Smooth muscle cell (in vitro differentiated cells): ENCODE measurements at regions not wholly inside any gene's neighbourhood (a gene's known extent, or its start where the extent isn't known, plus 50 kb on each side); places are given as distances from the start of the nearest gene placed in this dataset.
"Not testable (repeated sequence)": the region's sequence is repeated elsewhere in the genome, so short reads cannot be mapped to it uniquely, and the experiment has no call there.

Experiments
- DNase-seq: peaks from one replicate; lab custom pipeline; 2025; ENCODE audit not compliant: unreplicated experiment; lab: John Stamatoyannopoulos, UW
- H2AFZ ChIP-seq: fragments of 200-600 bp; sonication (generic); 2 replicates; pipeline ENCODE4 v1.6.0; 2016; ENCODE audit warnings: antibody characterized with exemption, low read depth, mild to moderate bottlenecking
- H3F3A ChIP-seq: fragments of 200-600 bp; sonication (generic); 2 replicates; pipeline ENCODE4 v1.6.0; 2017; ENCODE audit warnings: antibody characterized with exemption, low read depth
- H3K27ac ChIP-seq: fragments of 200-600 bp; sonication (generic); 2 replicates; pipeline ENCODE4 v1.5.1; 2016; ENCODE audit warnings: low read depth, mild to moderate bottlenecking
- H3K27me3 ChIP-seq: fragments of 200-600 bp; sonication (generic); 2 replicates; pipeline ENCODE4 v1.6.1; 2016; ENCODE audit warnings: low read depth, mild to moderate bottlenecking
- H3K36me3 ChIP-seq: fragments of 200-600 bp; sonication (generic); 2 replicates; pipeline ENCODE4 v1.5.1; 2016; ENCODE audit warnings: low read depth
- H3K4me1 ChIP-seq: fragments of 200-600 bp; sonication (generic); 2 replicates; pipeline ENCODE4 v1.5.1; 2016; ENCODE audit warnings: low read depth
- H3K4me2 ChIP-seq: fragments of 200-600 bp; sonication (generic); 2 replicates; pipeline ENCODE4 v1.6.0; 2016; ENCODE audit warnings: mild to moderate bottlenecking
- H3K4me3 ChIP-seq: fragments of 200-600 bp; sonication (generic); 2 replicates; pipeline ENCODE4 v1.5.1; 2016; ENCODE audit warnings: mild to moderate bottlenecking
- H3K79me2 ChIP-seq: fragments of 200-600 bp; sonication (generic); 2 replicates; pipeline ENCODE4 v1.6.0; 2016; ENCODE audit warnings: low read depth, mild to moderate bottlenecking
- H3K9ac ChIP-seq: fragments of 200-600 bp; sonication (generic); 2 replicates; pipeline ENCODE4 v1.6.0; 2016; ENCODE audit warnings: low read depth
- H3K9me3 ChIP-seq: fragments of 200-600 bp; sonication (generic); replicated peaks from 2 replicates; pipeline ENCODE4 v1.5.1; 2016; ENCODE audit warnings: low read depth
- H4K20me1 ChIP-seq: fragments of 200-600 bp; sonication (generic); 2 replicates; pipeline ENCODE4 v1.6.0; 2016; ENCODE audit warnings: low read depth
- WGBS: methylation state at CpG from one replicate; pipeline ENCODE4 v1.1.7; 2016; ENCODE audit warnings: low lambda C conversion rate; 5-methylcytosine and 5-hydroxymethylcytosine counted together

DNA sequence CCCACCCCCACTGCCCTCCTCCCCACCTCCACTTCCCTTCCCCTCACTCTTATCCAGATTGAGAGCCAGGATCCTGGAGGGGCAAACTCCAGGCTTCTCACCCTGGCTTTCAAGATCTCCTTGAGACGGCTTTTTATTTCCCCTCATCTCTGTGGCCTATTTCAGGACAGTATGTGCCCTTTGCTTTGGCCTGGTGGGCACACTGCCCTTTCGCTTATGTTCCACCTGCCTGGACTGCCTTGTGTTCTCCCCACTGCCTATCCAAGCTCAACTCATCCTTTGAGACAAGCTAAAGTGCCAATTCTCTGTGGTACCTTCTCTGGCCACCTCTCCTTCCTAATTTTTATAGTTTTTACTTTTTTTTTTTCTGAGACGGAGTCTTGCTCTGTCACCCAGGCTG is 95.9 kb upstream of the SEC22B start:
- not testable (repeated sequence) for H3K27ac ChIP-seq, H3K79me2 ChIP-seq, H3K9me3 ChIP-seq, H3K4me3 ChIP-seq, H4K20me1 ChIP-seq, H3K4me2 ChIP-seq, DNase-seq, H3K27me3 ChIP-seq, H3K4me1 ChIP-seq, H2AFZ ChIP-seq, H3K9ac ChIP-seq, H3F3A ChIP-seq, H3K36me3 ChIP-seq
- WGBS = no CpG with 5 or more reads among the region's 3 CpGs

GRCh38 chr1:120271561-120272221 is 95.4 kb upstream of the SEC22B start:
- H3K27ac ChIP-seq, H3K9me3 ChIP-seq, DNase-seq, H4K20me1 ChIP-seq, H3K36me3 ChIP-seq, H2AFZ ChIP-seq, H3K9ac ChIP-seq, H3K79me2 ChIP-seq, H3K4me1 ChIP-seq, H3F3A ChIP-seq, H3K4me3 ChIP-seq, H3K27me3 ChIP-seq, H3K4me2 ChIP-seq: not testable (repeated sequence)
- no CpG with 5 or more reads among the region's 5 CpGs for WGBS

DNA sequence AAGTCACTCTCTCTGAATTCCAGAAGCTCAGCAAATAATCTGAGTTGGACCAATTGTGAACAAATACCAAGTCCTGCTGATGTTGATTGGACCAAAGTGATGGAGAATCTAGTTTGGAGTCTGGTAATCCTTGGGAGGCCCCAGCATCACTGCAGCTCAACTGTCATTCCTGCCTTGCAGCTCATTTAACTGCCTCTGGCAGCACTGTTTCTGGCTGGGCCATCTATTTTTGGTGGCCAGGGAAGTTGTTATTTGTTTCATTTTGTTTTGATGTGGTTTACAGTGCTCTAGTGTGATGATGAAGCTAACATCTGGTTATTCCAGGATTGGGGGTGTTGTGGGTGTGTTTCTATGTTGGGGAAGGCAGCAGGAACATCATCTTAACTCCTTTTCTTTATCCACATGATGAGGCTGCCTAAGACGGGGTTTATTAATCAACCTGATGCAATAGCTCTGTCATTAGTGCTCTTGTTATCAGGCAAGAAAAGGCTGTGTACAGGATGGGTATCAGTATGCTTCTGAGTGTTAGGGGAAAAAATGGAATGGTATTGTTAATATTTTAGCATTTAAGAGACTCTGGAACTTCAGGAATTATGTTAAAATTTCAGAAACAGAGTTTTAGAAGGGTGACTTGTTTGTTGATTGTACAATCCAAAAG is 91.7 kb upstream of the SEC22B start:
- H3K36me3 ChIP-seq, H3F3A ChIP-seq, H2AFZ ChIP-seq, H4K20me1 ChIP-seq, H3K27me3 ChIP-seq, H3K27ac ChIP-seq, H3K9me3 ChIP-seq, DNase-seq, H3K79me2 ChIP-seq, H3K4me2 ChIP-seq, H3K9ac ChIP-seq, H3K4me3 ChIP-seq, H3K4me1 ChIP-seq: not testable (repeated sequence)
- no CpG with 5 or more reads among the region's 1 CpG for WGBS

DNA sequence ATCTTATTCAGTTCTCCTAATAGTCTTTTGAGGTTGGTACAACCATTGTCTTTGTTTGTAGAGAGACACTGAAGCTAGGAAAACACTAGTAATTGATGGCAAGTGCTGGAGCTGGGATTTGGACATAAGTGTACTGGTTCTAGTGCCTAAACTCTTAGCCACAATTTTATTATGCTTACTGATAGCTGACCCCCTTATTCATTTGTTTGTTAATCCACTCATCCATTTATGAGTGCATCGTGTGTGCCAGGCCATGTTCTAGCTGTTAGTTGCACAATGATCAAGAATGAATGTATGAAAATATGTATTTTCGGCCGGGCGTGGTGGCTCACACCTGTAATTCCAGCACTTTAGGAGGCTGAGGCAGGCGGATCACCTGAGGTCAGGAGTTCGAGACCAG is 88.2 kb upstream of the SEC22B start:
- not testable (repeated sequence) for H3K79me2 ChIP-seq, H4K20me1 ChIP-seq, H3K4me3 ChIP-seq, H3K9ac ChIP-seq, H3K4me2 ChIP-seq, H3K9me3 ChIP-seq, H3F3A ChIP-seq, H3K27me3 ChIP-seq, H3K4me1 ChIP-seq, H3K36me3 ChIP-seq, H2AFZ ChIP-seq, DNase-seq, H3K27ac ChIP-seq
- WGBS = no CpG with 5 or more reads among the region's 6 CpGs

DNA sequence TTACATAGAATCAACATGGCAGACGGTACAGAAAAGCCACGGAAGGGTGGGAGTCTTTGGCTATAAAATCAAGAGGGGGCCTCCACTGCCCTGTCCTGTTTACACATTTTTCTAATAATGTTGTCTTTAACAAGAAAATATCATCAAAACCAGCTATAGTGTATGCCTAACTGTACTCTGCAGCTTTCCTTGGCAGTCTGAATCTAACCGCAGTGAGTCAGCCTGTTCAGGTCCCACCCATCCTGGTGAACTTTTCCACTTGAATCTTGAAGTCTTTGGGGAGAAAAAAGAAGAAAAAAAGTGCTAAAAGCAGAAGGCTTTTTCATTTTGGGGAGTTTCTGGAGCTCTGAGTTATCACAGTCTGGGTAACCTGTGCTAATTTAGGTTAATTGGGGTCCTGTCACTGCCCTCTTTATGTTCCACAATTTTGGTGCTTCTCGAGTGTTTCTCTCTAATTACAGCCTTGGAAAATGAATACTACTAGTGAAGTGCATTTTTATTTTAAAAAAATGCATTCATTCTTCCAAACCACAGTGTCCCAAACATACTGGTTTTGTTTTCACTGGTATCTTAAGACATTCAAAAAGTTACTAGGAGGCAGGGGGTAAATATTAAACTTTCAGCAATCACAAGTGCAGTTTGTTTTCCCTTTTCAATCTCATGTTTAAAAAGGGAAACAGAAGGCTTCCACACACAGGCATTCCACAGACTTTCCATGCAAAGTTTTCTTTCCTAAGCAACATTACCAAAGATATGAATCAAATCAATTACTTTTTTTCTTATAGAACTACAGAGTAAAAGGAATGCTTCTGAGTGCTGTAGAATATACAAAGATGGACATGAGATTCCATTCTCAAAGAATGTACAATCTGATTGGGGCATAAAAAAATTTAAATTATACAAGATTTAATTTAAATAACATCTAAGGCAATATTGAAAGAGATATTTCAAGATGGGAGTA is 86.8 kb upstream of the SEC22B start:
- WGBS = no CpG with 5 or more reads among the region's 4 CpGs
- not testable (repeated sequence) for DNase-seq, H3K9me3 ChIP-seq, H3K79me2 ChIP-seq, H3K4me3 ChIP-seq, H3K4me1 ChIP-seq, H3K4me2 ChIP-seq, H3K27me3 ChIP-seq, H3K27ac ChIP-seq, H3F3A ChIP-seq, H2AFZ ChIP-seq, H4K20me1 ChIP-seq, H3K9ac ChIP-seq, H3K36me3 ChIP-seq

DNA sequence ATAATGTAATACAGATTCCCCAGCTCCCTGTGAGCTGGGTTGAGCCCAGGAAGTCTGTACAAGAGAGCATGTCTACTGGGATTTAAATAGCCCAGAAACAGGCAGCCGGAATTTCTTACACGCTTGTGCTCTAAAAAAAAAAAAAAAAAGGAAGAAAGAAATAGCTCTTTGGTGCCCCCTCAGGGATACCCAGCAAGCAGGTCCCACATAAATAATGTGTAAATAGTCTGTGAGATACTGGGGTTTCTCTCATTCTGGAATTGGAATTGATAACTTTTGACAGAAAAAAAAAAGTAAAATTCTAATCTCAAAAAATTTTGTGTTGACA is 81.4 kb upstream of the SEC22B start:
- WGBS = no CpG with 5 or more reads among the region's 2 CpGs
- not testable (repeated sequence) for H3K36me3 ChIP-seq, H3K79me2 ChIP-seq, H3K4me2 ChIP-seq, H2AFZ ChIP-seq, H3K9ac ChIP-seq, H3K4me3 ChIP-seq, DNase-seq, H3K27ac ChIP-seq, H3K27me3 ChIP-seq, H3K4me1 ChIP-seq, H4K20me1 ChIP-seq, H3F3A ChIP-seq, H3K9me3 ChIP-seq

DNA sequence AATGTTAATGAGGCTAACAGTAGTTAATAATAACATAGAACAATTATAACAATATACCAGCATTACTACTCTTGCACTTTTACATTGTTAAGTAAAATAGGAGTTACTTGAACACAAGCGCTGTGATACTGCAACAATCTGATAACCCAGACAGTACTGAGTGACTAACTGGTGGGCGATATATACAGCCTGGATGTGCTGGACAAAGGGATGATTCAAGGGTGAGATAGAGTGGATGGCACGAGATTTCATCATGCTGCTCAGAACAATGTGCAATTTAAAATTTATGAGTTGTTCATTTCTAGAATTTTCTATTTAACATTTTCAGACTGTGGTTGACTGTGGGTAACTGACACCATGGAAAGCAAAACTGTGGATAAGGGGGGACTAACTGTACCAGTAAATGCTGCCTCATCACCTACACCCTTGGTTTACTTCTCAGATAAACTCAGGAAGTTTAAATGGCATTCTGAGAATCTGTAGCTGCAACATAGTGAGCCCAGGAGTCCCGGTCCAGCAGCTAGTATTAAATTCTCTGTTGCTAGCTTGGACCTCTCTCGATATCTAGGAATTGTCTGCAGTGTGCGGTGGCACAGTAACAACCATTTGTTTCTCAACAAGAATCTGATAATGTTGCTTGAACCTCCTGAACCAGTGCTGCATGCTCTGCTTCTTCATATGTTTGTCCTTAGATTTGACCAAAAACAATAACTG is 80.9 kb upstream of the SEC22B start:
- not testable (repeated sequence) for H3K4me1 ChIP-seq, H3K27me3 ChIP-seq, H4K20me1 ChIP-seq, H3K27ac ChIP-seq, H2AFZ ChIP-seq, H3K36me3 ChIP-seq, H3K9ac ChIP-seq, DNase-seq, H3F3A ChIP-seq, H3K9me3 ChIP-seq, H3K4me2 ChIP-seq, H3K79me2 ChIP-seq, H3K4me3 ChIP-seq
- no CpG with 5 or more reads among the region's 6 CpGs for WGBS

DNA sequence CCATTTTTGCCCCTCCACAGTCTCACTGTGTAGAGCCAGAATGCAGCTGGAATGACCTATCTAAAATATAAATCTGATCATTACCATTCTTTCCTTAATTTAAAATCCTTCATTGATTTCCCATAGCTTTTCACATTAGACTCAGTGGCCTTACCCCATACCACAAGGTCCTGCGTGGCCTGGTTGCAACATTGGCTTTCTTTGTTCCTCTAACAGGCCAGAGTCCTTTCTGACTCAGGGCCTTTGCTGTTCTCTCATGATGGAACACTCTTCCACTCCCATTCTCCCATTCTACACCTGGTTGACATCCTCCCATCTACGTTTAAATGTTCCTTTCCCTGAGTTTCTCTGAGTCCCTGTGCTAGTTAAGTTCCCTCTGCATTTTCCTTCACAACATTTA is 74.4 kb upstream of the SEC22B start:
- not testable (repeated sequence) for H2AFZ ChIP-seq
- WGBS = no CpG with 5 or more reads among the region's 2 CpGs

More for the DNA sequence above, 74.4 kb upstream of the SEC22B start:
- not testable (repeated sequence) for H3K4me3 ChIP-seq, DNase-seq, H3K27ac ChIP-seq, H3K9ac ChIP-seq, H3K36me3 ChIP-seq, H3K9me3 ChIP-seq, H4K20me1 ChIP-seq, H3F3A ChIP-seq, H3K79me2 ChIP-seq, H3K27me3 ChIP-seq, H3K4me2 ChIP-seq, H3K4me1 ChIP-seq
